HepG2 (cell line): ENCODE measurements at regions not wholly inside any gene's neighbourhood (a gene's known extent, or its start where the extent isn't known, plus 50 kb on each side); places are given as distances from the start of the nearest gene placed in this dataset.

Experiments
- ATAC-seq: fragments of 200-7000 bp; cut with Tn5 transposase; 3 replicates; pipeline ENCODE4 v1.9.1; 2020; ENCODE audit warnings: mild to moderate bottlenecking, moderate library complexity
- BruUV-seq: library from RNA; stranded (reverse); fragments of 400-500 nt; replicated peaks from 2 replicates; lab custom pipeline; 2021; lab: Mats Ljungman, UMichigan
- CTCF ChIA-PET: fragments of 300-600 bp; formaldehyde crosslinking; extraction: SDS; loops from one replicate; lab custom pipeline; 2021; ENCODE audit warnings: low total read pairs, inconsistent platforms, low intra/inter-chr PET ratio; lab: Yijun Ruan, JAX
- POLR2A ChIA-PET: fragments of 350-600 bp; sonication (Branson Sonifier 250); formaldehyde crosslinking; loops from one replicate; lab custom pipeline; 2020; ENCODE audit warnings: antibody characterized with exemption, inconsistent platforms; lab: Yijun Ruan, JAX
- DNase-seq: peaks from one replicate; pipeline ENCODE4 v3.0.0-alpha.2; 2015; ENCODE audit warnings: low spot score
- FAIRE-seq: peaks from 3 replicates; lab custom pipeline; 2011; peaks lifted over from hg19 to GRCh38; lab: Jason Lieb, UNC
- H2AFZ ChIP-seq: one replicate; pipeline ENCODE4 v1.6.1; 2011; ENCODE audit warnings: low read length, inconsistent platforms
- H3K27ac ChIP-seq: fragments of 300-600 bp; 3 replicates; pipeline ENCODE4 v1.8.0; 2011; ENCODE audit warnings: mixed run types, mild to moderate bottlenecking, mixed read lengths, low read length, inconsistent platforms; ENCODE audit not compliant: insufficient read depth; ENCODE audit errors: extremely low read length
- H3K27me3 ChIP-seq, 2 experiments: fragments of 200-600 bp in 1 of 2; 2 replicates in 1 of 2; 3 replicates in 1 of 2; pipeline versions ENCODE4 v1.6.0 to v1.8.0; 2011; ENCODE audit warnings: low read length in 2 of 2, mild to moderate bottlenecking in 2 of 2, moderate library complexity in 2 of 2, inconsistent platforms in 1 of 2; ENCODE audit not compliant: insufficient read depth in 2 of 2, control insufficient read depth in 1 of 2
- H3K36me3 ChIP-seq, 2 experiments: fragments of 200-600 bp in 1 of 2; replicated peaks in 1 of 2; 2 replicates in 1 of 2; 3 replicates in 1 of 2; pipeline versions ENCODE4 v1.5.1 to v1.8.0; 2011; ENCODE audit warnings: low read length in 2 of 2, inconsistent platforms in 1 of 2; ENCODE audit not compliant: insufficient read depth in 2 of 2, control insufficient read depth in 1 of 2
- H3K4me1 ChIP-seq: 2 replicates; pipeline ENCODE4 v1.5.1; 2012; ENCODE audit warnings: low read length, inconsistent platforms; ENCODE audit not compliant: insufficient read depth
- H3K4me2 ChIP-seq: 2 replicates; pipeline ENCODE4 v1.6.0; 2011; ENCODE audit warnings: low read depth, low read length, inconsistent platforms
- H3K4me3 ChIP-seq, 3 experiments: fragments of 200-600 bp in 1 of 3; sonication (generic), shearing (Covaris generic) in 1 of 3; replicated peaks in 1 of 3; 2 replicates each; pipeline ENCODE4 v1.5.1; 2011 to 2016; ENCODE audit warnings: low read length in 3 of 3, inconsistent platforms in 2 of 3, low read depth in 2 of 3, mild to moderate bottlenecking in 2 of 3, control low read depth in 1 of 3, mixed read lengths in 1 of 3; ENCODE audit not compliant: insufficient read depth in 1 of 3
- H3K79me2 ChIP-seq: one replicate; pipeline ENCODE4 v1.6.1; 2011; ENCODE audit warnings: low read length, inconsistent platforms; ENCODE audit not compliant: insufficient read depth
- H3K9ac ChIP-seq: 2 replicates; pipeline ENCODE4 v1.6.0; 2011; ENCODE audit warnings: mild to moderate bottlenecking, low read depth, low read length, inconsistent platforms; ENCODE audit not compliant: insufficient read depth
- H3K9me3 ChIP-seq: 2 replicates; pipeline ENCODE4 v1.5.1; 2012; ENCODE audit warnings: mild to moderate bottlenecking, low read length
- H4K20me1 ChIP-seq: 2 replicates; pipeline ENCODE4 v1.6.0; 2011; ENCODE audit warnings: inconsistent platforms, mild to moderate bottlenecking, low read length, moderate library complexity; ENCODE audit not compliant: insufficient read depth
- CEBPG ChIP-seq: IDR thresholded peaks from 2 replicates; pipeline ENCODE4 v1.6.1; 2016
- KDM6A ChIP-seq: IDR thresholded peaks from 2 replicates; pipeline ENCODE4 v1.6.1; 2016; ENCODE audit warnings: low read depth
- NFKBIZ ChIP-seq: IDR thresholded peaks from 2 replicates; pipeline ENCODE4 v1.6.1; 2018; ENCODE audit warnings: missing genetic modification reagents, missing compliant biosample characterization
- SP140L ChIP-seq: sonication (generic); formaldehyde crosslinking; IDR thresholded peaks from 2 replicates; pipeline ENCODE4 v1.4.0; 2020; ENCODE audit warnings: missing genetic modification reagents, borderline replicate concordance
- TSC22D2 ChIP-seq: sonication (generic); formaldehyde crosslinking; IDR thresholded peaks from 2 replicates; pipeline ENCODE4 v1.5.1; 2020; ENCODE audit warnings: missing genetic modification reagents, mild to moderate bottlenecking, borderline replicate concordance
- ZFX ChIP-seq: sonication (generic); formaldehyde crosslinking; IDR thresholded peaks from 2 replicates; pipeline ENCODE4 v1.4.0; 2020; ENCODE audit warnings: mild to moderate bottlenecking, low read depth, missing genetic modification reagents, moderate library complexity
- ZFYVE20 ChIP-seq: sonication (generic); formaldehyde crosslinking; IDR thresholded peaks from 2 replicates; pipeline ENCODE4 v1.8.0; 2023; ENCODE audit warnings: low read depth, mild to moderate bottlenecking, moderate library complexity, missing genetic modification reagents, borderline replicate concordance
- ZNF337 ChIP-seq: sonication (generic); formaldehyde crosslinking; IDR thresholded peaks from 2 replicates; pipeline ENCODE4 v1.5.1; 2020; ENCODE audit warnings: missing genetic modification reagents, low read depth, mild to moderate bottlenecking, borderline replicate concordance
- ZNF484 ChIP-seq: sonication (generic); formaldehyde crosslinking; IDR thresholded peaks from 2 replicates; pipeline ENCODE4 v1.5.1; 2020; ENCODE audit warnings: mild to moderate bottlenecking, low read depth, missing genetic modification reagents, borderline replicate concordance
- WGBS: methylation state at CpG from one replicate; pipeline ENCODE4 v1.1.6; 2017; ENCODE audit warnings: low lambda C conversion rate; 5-methylcytosine and 5-hydroxymethylcytosine counted together
- in situ Hi-C: cut with HindIII; loops from 2 replicates; pipeline ENCODE4 v1.10.0; 2017; ENCODE audit warnings: low pct_unique_long_range_greater_than_20kb; ENCODE audit not compliant: extremely low pct_ligation_motif_present
- intact Hi-C: fragments of 100-400 bp; cut with micrococcal nuclease; formaldehyde crosslinking; loops from one replicate; pipeline ENCODE4 v1.10.0; 2022; ENCODE audit not compliant: unreplicated experiment

DNA sequence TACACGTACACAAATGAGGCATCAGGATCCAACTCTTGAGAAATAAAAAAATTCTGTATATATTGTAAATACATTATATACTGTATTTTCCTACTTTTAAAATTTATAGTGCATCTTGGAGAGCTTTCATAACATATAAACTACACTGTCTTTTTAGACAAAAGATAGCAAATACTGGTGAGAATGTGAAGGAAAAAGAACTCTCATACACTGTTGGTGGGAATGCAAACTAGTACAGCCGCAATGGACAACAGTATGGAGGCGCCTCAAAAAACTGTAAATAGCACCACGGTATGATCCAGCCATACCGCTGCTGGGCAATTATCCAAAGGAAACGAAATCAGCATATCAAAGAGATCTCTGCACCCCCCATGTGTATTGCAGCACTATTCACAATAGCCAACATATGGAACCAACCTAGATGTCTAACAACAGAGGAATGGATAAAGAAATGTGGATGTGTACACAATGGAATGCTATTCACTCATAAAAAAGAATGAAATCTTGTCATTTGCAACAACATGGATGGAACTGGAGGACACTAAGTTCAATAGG lies 292.4 kb downstream of the EFNB2 start:
- Histone ChIP-seq H3K9me3 (no peaks in the 10 kb centered on the region), H3K9ac (no peak overlapping the region), H3K36me3 (no peaks in the 10 kb centered on the region), H3K27ac (no peak overlapping the region), H3K79me2 (no peaks in the 10 kb centered on the region), H3K4me2 (no peak overlapping the region), H2AFZ (no peak overlapping the region), H3K4me1 (no peaks in the 10 kb centered on the region), H3K27me3 (no peaks in the 10 kb centered on the region), H3K4me3 (no peak overlapping the region), H4K20me1 (no peaks in the 10 kb centered on the region)
- DNase-seq (no peak), ATAC-seq (no peak), FAIRE-seq (no peak)
- ChIA-PET POLR2A (no interaction called here), CTCF (no interaction called here)
- BruUV-seq, result no TSS peak
- TF ChIP-seq ZNF337 (no peak), KDM6A (CRISPR knock-in tag) (no peak), CEBPG (CRISPR knock-in tag) (no peak)
- WGBS, result 20% methylated on average over 6 of the region's 6 CpGs
- in situ Hi-C loops (no loop called here), intact Hi-C loops (no loop called here)

DNA sequence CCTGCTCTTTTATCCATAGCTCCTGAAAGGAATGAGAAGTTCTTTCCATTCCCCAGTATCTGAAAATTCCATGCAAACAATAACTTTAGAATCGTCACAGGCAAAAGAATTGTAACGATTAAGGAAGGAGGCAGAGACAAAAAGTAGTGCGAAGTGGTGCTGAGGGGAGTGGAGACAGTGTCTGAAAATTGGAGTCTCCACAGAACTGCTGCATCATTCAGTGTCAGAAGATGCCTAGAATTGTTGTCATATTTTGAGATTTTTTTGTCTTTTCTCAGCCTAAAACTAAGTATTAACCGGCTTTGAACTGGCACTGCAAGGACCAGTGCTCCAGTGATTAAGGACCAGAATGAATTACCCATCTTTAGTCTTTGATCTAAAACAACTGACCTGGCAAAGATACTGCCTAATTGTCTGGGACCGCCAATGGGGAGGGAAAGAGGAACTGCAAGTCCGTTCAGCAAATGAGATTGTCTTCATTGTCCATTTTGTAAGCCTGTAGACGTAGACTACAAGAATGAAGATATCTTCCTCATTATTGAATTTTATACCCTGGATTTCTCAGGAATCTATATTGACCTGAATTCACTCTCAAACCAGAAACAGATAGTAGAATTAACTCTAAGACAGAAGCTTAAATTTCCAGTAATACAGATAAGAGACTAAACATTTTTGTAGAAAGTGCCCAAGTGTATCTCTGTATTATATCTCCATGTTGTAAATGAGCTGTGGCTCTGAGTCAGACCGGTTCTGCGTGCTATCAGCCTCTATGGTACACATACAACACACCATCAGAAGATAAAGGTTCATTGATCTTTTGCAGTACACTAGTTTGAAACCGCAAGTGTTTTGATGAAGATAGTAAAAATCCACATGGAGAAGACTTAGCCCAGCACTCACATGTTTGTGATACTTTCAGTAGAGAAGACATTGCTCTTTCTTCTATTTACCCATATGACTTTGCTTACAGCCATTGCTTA lies 293.2 kb downstream of the EFNB2 start:
- DNase-seq, result no peak

More for the DNA sequence above, 293.2 kb downstream of the EFNB2 start:
- Histone ChIP-seq H3K4me1 (no peaks in the 10 kb centered on the region), H3K4me3 (no peak overlapping the region), H3K9ac (no peak overlapping the region), H3K36me3 (no peaks in the 10 kb centered on the region), H4K20me1 (no peaks in the 10 kb centered on the region), H3K27ac (no peak overlapping the region), H3K27me3 (no peaks in the 10 kb centered on the region), H3K9me3 (no peaks in the 10 kb centered on the region), H3K4me2 (no peak overlapping the region), H3K79me2 (no peaks in the 10 kb centered on the region), H2AFZ (no peak overlapping the region)
- in situ Hi-C loops (no loop called here), intact Hi-C loops (no loop called here)
- ChIA-PET CTCF (no interaction called here), POLR2A (no interaction called here)
- 8% methylated on average over 10 of the region's 10 CpGs for WGBS
- FAIRE-seq (no peak), ATAC-seq (no peak)
- no TSS peak for BruUV-seq
- TF ChIP-seq ZNF484 (no peak), NFKBIZ (no peak), ZFYVE20 (CRISPR knock-in tag) (no peak), ZFX (CRISPR knock-in tag) (no peak), SP140L (CRISPR knock-in tag) (no peak), TSC22D2 (CRISPR knock-in tag) (no peak)
